Loucy (cell line): ENCODE measurements at regions not wholly inside any gene's neighbourhood (a gene's known extent, or its start where the extent isn't known, plus 50 kb on each side); places are given as distances from the start of the nearest gene placed in this dataset.

Experiments
- H2AFZ ChIP-seq: fragments of 200-600 bp; sonication (generic); 2 replicates; pipeline ENCODE4 v1.6.0; 2016; ENCODE audit warnings: antibody characterized with exemption, mild to moderate bottlenecking, low read length, moderate library complexity
- H3F3A ChIP-seq: fragments of 200-600 bp; 2 replicates; pipeline ENCODE4 v1.6.0; 2016; ENCODE audit warnings: antibody characterized with exemption, low read depth, mild to moderate bottlenecking
- H3K27me3 ChIP-seq: fragments of 200-600 bp; sonication (generic); 2 replicates; pipeline ENCODE4 v1.6.1; 2014; ENCODE audit warnings: low read length, mild to moderate bottlenecking; ENCODE audit not compliant: insufficient read depth, poor library complexity, severe bottlenecking
- H3K36me3 ChIP-seq: fragments of 200-600 bp; sonication (generic); 2 replicates; pipeline ENCODE4 v1.6.1; 2016; ENCODE audit warnings: low read length; ENCODE audit not compliant: insufficient read depth
- H3K4me1 ChIP-seq: fragments of 200-600 bp; sonication (generic); 2 replicates; pipeline ENCODE4 v1.5.1; 2014; ENCODE audit warnings: low read length, mild to moderate bottlenecking; ENCODE audit not compliant: insufficient read depth, poor library complexity, severe bottlenecking
- H3K4me2 ChIP-seq: fragments of 200-600 bp; sonication (generic); 2 replicates; pipeline ENCODE4 v1.6.0; 2014; ENCODE audit warnings: antibody characterized with exemption, low read length, low read depth, mild to moderate bottlenecking; ENCODE audit not compliant: poor library complexity, severe bottlenecking
- H3K4me3 ChIP-seq: fragments of 200-600 bp; sonication (generic); 2 replicates; pipeline ENCODE4 v1.5.1; 2014; ENCODE audit warnings: low read length, mild to moderate bottlenecking, mixed read lengths; ENCODE audit not compliant: poor library complexity, severe bottlenecking
- H3K79me2 ChIP-seq: fragments of 200-600 bp; sonication (generic); 2 replicates; pipeline ENCODE4 v1.6.1; 2014; ENCODE audit warnings: low read length; ENCODE audit not compliant: insufficient read depth
- H3K9ac ChIP-seq: fragments of 200-600 bp; sonication (generic); 2 replicates; pipeline ENCODE4 v1.6.0; 2014; ENCODE audit warnings: mild to moderate bottlenecking, low read depth, low read length, moderate library complexity; ENCODE audit not compliant: poor library complexity, severe bottlenecking
- H3K9me2 ChIP-seq: fragments of 200-600 bp; sonication (generic); replicated peaks from 2 replicates; pipeline ENCODE4 v1.6.1; 2016; ENCODE audit warnings: low read depth, low read length, mixed read lengths
- H3K9me3 ChIP-seq: fragments of 200-600 bp; sonication (generic); 2 replicates; pipeline ENCODE4 v1.6.1; 2014; ENCODE audit warnings: mild to moderate bottlenecking, antibody characterized with exemption, low read length, low read depth; ENCODE audit not compliant: insufficient read depth
- H4K20me1 ChIP-seq: fragments of 200-600 bp; sonication (generic); 2 replicates; pipeline ENCODE4 v1.6.0; 2014; ENCODE audit warnings: antibody characterized with exemption, low read length, mild to moderate bottlenecking; ENCODE audit not compliant: insufficient read depth, poor library complexity, severe bottlenecking
- EZH2phosphoT487 ChIP-seq: fragments of 200-600 bp; IDR thresholded peaks from 2 replicates; pipeline ENCODE4 v1.6.1; 2018; ENCODE audit warnings: antibody characterized with exemption, mild to moderate bottlenecking, moderate library complexity, borderline replicate concordance
- TF ChIP-seq, protein P1 (sequence below): fragments of 200-600 bp; sonication (generic); conservative IDR thresholded peaks from 2 replicates; pipeline ENCODE4 v1.5.1; 2014; ENCODE audit warnings: mild to moderate bottlenecking, antibody characterized with exemption, low read length

DNA sequence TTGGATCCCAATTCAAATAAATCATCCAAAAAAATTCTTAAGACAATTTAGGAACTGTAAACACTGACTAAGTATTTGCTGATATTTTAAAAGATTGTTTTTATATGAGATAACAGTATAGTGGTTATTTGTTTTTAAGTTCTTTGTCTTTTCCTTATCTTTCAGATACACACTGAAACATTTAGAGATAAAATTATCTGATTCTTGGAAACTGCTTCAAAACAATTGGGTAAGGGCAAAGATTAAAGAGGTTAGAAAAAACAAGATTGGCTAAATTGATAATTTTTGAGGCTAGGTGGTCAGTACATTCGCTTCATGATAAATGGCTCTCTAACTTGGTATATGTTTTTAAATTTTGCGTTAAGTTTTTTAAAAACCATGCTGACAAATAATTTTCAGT lies 117.3 kb downstream of the PSMG1 start:
- Histone ChIP-seq H3K27me3 (no peaks in the 10 kb centered on the region), H4K20me1 (no peaks in the 10 kb centered on the region), H3F3A (no peaks in the 10 kb centered on the region)

DNA sequence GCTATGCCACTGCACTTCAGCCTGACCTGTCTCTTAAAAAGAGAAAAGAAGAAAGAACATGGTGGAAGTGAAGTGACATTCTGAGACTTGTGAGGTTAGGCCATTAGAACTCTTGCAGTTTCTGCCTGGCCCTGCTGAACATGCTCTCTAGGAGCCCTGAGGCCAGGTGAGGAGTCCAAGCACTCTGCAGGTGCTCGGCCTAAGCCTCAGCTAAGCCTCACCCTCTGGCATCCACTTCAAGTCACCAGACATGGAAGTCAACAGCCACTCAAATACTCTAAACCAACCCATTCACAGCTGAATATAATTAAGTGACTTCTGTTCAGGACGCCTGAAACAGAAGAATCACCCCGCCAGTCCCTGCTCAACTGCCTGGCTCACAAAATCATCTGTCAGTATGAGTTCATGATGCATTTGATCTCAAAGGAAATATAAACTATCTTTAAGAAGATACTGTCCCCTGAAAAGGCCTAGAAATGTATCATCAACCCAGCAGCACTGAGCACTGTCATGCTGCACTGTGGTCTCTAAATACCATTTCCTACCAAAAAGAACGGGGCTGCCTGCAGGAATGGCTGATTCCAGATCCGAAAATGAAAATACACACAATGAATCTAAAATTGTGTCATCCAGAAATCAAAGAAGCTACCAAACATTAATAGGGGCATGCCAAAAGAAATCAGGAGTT lies 118.8 kb downstream of the PSMG1 start:
- H3K9me2 ChIP-seq: no peaks in the 10 kb centered on the region
- no peak overlapping the region for H2AFZ ChIP-seq
- H3K9ac ChIP-seq: no peak overlapping the region
- H3K4me2 ChIP-seq: no peak overlapping the region
- H3F3A ChIP-seq: no peaks in the 10 kb centered on the region
- no peaks in the 10 kb centered on the region for H3K9me3 ChIP-seq
- no peaks in the 10 kb centered on the region for H3K79me2 ChIP-seq
- no peak overlapping the region for H3K4me3 ChIP-seq
- H3K4me1 ChIP-seq: no peaks in the 10 kb centered on the region
- TF ChIP-seq, protein P1, sequence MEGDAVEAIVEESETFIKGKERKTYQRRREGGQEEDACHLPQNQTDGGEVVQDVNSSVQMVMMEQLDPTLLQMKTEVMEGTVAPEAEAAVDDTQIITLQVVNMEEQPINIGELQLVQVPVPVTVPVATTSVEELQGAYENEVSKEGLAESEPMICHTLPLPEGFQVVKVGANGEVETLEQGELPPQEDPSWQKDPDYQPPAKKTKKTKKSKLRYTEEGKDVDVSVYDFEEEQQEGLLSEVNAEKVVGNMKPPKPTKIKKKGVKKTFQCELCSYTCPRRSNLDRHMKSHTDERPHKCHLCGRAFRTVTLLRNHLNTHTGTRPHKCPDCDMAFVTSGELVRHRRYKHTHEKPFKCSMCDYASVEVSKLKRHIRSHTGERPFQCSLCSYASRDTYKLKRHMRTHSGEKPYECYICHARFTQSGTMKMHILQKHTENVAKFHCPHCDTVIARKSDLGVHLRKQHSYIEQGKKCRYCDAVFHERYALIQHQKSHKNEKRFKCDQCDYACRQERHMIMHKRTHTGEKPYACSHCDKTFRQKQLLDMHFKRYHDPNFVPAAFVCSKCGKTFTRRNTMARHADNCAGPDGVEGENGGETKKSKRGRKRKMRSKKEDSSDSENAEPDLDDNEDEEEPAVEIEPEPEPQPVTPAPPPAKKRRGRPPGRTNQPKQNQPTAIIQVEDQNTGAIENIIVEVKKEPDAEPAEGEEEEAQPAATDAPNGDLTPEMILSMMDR: no peak
- TF ChIP-seq EZH2phosphoT487: no peak
- no peaks in the 10 kb centered on the region for H4K20me1 ChIP-seq
- no peaks in the 10 kb centered on the region for H3K36me3 ChIP-seq
- H3K27me3 ChIP-seq: no peaks in the 10 kb centered on the region

More for the DNA sequence above, 117.3 kb downstream of the PSMG1 start:
- Histone ChIP-seq H2AFZ (no peak overlapping the region), H3K4me1 (no peaks in the 10 kb centered on the region), H3K4me3 (no peak overlapping the region), H3K9me3 (no peaks in the 10 kb centered on the region), H3K36me3 (no peaks in the 10 kb centered on the region), H3K9ac (no peak overlapping the region), H3K4me2 (no peak overlapping the region), H3K9me2 (no peaks in the 10 kb centered on the region), H3K79me2 (no peaks in the 10 kb centered on the region)
- TF ChIP-seq, protein P1: no peak
- TF ChIP-seq EZH2phosphoT487: no peak

DNA sequence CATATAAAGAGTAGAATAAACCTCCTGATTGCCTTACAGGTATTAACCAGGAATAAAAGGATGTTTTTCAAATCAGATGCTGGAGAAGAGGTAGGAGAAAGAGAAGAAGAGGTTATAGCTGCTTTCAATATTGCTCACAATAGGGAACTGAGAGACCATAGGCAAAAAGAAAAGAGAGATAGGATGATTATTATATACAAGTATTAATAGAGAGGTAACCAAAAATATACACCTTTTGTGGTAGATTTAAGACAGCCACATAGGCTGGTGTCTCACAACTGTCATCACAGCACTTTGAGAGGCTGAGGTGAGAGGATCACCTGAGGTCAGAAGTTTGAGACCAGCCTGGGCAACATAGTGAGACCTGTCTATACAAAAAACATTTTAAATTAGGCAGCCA lies 119.7 kb downstream of the PSMG1 start:
- H3K4me3 ChIP-seq: no peak overlapping the region
- no peaks in the 10 kb centered on the region for H3K4me1 ChIP-seq
- H2AFZ ChIP-seq: no peak overlapping the region
- H4K20me1 ChIP-seq: no peaks in the 10 kb centered on the region
- TF ChIP-seq EZH2phosphoT487: no peak
- TF ChIP-seq, protein P1: no peak
- no peak overlapping the region for H3K9ac ChIP-seq
- no peaks in the 10 kb centered on the region for H3F3A ChIP-seq
- H3K79me2 ChIP-seq: no peaks in the 10 kb centered on the region
- H3K9me2 ChIP-seq: no peaks in the 10 kb centered on the region
- no peaks in the 10 kb centered on the region for H3K27me3 ChIP-seq
- no peak overlapping the region for H3K4me2 ChIP-seq
- no peaks in the 10 kb centered on the region for H3K36me3 ChIP-seq
- H3K9me3 ChIP-seq: no peaks in the 10 kb centered on the region
